Choroid plexus epithelial cell (primary cell): ENCODE measurements at regions not wholly inside any gene's neighbourhood (a gene's known extent, or its start where the extent isn't known, plus 50 kb on each side); places are given as distances from the start of the nearest gene placed in this dataset.

Source experiments
- DNase-seq: peaks from one replicate; pipeline ENCODE4 v3.0.0-alpha.2; 2010; ENCODE audit warnings: low read depth
- H3K4me3 ChIP-seq: 2 replicates; pipeline ENCODE4 v1.5.1; 2011; ENCODE audit warnings: low read depth, mild to moderate bottlenecking, control low read depth, low read length, moderate library complexity
- CTCF ChIP-seq: conservative IDR thresholded peaks from 2 replicates; pipeline ENCODE4 v1.5.1; 2011; ENCODE audit warnings: low read depth, mild to moderate bottlenecking, control low read depth, inconsistent platforms, low read length, moderate library complexity

- H3K4me3 ChIP-seq, result no peak overlapping the region
- no peak for DNase-seq
- no peak for TF ChIP-seq CTCF
Measured at GRCh38 chr5:93209476-93209875, 371.5 kb downstream of the NR2F1-AS1 start.

GRCh38 chr5:93208141-93208751 is 372.8 kb downstream of the NR2F1-AS1 start:
- no peak for DNase-seq

GRCh38 chr5:93206203-93206602 is 374.8 kb downstream of the NR2F1-AS1 start:
- TF ChIP-seq CTCF, result no peak
- no peak for DNase-seq
- no peak overlapping the region for H3K4me3 ChIP-seq

More at GRCh38 chr5:93208141-93208751, 372.8 kb downstream of the NR2F1-AS1 start:
- H3K4me3 ChIP-seq, result no peak overlapping the region
- TF ChIP-seq CTCF, result no peak

- DNase-seq, result no peak
Measured at GRCh38 chr5:93201061-93201460, 380.0 kb downstream of the NR2F1-AS1 start.

GRCh38 chr5:93196986-93197385 is 384.0 kb downstream of the NR2F1-AS1 start:
- no peak overlapping the region for H3K4me3 ChIP-seq
- no peak for DNase-seq
- TF ChIP-seq CTCF, result no peak

More at GRCh38 chr5:93201061-93201460, 380.0 kb downstream of the NR2F1-AS1 start:
- no peak for TF ChIP-seq CTCF
- H3K4me3 ChIP-seq, result no peak overlapping the region

- no peak for TF ChIP-seq CTCF
- DNase-seq, result peak; percentile 64
- H3K4me3 ChIP-seq, result no peak overlapping the region
Measured at GRCh38 chr5:93193431-93194347, 387.3 kb downstream of the NR2F1-AS1 start.
